ENCODE measurements at regions not wholly inside any gene's neighbourhood (a gene's known extent, or its start where the extent isn't known, plus 50 kb on each side); places are given as distances from the start of the nearest gene placed in this dataset.
A peak's percentile ranks its signal among the peaks of the same experiment; 100 is the strongest.

DNA sequence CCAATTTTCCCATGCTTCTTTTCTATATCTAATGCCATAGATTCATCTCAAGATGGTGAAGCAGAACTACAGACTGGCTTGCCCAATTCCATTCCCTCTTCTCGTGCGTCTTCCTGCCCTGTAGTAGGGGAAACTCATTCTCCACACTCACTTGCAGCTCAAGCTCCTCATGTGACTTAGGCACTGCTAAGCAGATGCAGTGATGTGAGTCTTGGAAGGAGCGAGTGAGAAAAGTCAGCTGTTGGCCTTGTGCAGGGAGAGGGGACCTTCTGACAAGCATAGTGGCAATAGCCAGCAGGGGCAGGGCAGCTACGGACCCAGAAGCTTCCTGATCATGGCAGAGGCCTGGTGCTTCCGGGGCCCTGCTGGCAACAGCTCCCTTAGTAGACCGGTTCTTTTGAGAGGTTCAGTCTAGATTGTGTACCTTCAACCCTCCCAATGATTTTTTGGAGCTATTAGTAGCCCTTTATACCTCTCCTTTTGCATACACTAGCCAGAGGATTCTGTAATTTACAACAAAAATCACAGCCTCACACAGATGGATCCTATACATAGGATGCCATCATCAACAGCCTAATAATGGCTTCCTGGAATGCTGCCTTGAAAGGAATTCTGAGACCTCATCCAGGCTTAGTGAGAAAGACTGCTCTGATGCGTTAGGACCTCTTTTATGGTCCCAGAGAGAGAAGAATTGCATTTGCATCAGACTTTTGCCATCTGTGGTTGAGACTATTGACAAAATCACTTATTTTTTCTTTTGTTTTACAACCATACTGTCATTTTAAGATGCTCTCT, 121.5 kb upstream of the RIPOR2 start:
- TF ChIP-seq, protein P1, sequence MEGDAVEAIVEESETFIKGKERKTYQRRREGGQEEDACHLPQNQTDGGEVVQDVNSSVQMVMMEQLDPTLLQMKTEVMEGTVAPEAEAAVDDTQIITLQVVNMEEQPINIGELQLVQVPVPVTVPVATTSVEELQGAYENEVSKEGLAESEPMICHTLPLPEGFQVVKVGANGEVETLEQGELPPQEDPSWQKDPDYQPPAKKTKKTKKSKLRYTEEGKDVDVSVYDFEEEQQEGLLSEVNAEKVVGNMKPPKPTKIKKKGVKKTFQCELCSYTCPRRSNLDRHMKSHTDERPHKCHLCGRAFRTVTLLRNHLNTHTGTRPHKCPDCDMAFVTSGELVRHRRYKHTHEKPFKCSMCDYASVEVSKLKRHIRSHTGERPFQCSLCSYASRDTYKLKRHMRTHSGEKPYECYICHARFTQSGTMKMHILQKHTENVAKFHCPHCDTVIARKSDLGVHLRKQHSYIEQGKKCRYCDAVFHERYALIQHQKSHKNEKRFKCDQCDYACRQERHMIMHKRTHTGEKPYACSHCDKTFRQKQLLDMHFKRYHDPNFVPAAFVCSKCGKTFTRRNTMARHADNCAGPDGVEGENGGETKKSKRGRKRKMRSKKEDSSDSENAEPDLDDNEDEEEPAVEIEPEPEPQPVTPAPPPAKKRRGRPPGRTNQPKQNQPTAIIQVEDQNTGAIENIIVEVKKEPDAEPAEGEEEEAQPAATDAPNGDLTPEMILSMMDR (IDR thresholded peaks at IDR 0.05; ENCODE audit: low read depth, low read length): no peak
- DNase-seq (ENCODE audit: extremely low read depth, low read depth): no peak

- DNase-seq (ENCODE audit: extremely low read depth, low read depth): no peak
- TF ChIP-seq, protein P1 (IDR thresholded peaks at IDR 0.05; ENCODE audit: low read depth, low read length): no peak
Observed at GRCh38 chr6:25058441-25058840, 122.7 kb upstream of the RIPOR2 start.

- TF ChIP-seq, protein P1 (IDR thresholded peaks at IDR 0.05; ENCODE audit: low read depth, low read length): no peak
- DNase-seq (ENCODE audit: extremely low read depth, low read depth): no peak
Observed at GRCh38 chr6:25058941-25059340, 123.2 kb upstream of the RIPOR2 start.

DNA sequence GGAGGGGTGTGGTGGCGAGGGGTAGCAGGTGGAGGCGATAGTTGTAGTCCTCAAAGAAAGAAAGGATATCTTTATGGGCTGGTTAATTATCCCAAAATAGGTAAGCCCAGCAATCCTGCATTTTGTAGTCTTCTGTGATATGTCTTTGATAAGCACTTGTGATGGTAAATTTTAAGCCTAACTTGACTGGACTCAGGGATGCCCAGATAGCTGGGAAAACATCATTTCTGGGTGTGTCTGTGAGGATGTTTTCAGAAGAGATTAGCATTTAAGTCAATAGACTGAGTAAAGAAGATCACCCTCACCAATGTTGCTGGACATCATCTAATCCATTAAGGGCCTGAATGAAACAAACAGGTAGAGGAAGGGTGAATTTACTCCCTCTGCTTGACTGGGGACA, 124.8 kb upstream of the RIPOR2 start:
- TF ChIP-seq, protein P1 (IDR thresholded peaks at IDR 0.05; ENCODE audit: low read depth, low read length): no peak
- DNase-seq (ENCODE audit: extremely low read depth, low read depth): no peak

- peak; percentile 27 for DNase-seq (ENCODE audit: extremely low read depth, low read depth)
- TF ChIP-seq, protein P1 (IDR thresholded peaks at IDR 0.05; ENCODE audit: low read depth, low read length): no peak
Observed at GRCh38 chr6:25061289-25061936, 125.7 kb upstream of the RIPOR2 start.

- no peak for DNase-seq (ENCODE audit: extremely low read depth, low read depth)
- TF ChIP-seq, protein P1 (IDR thresholded peaks at IDR 0.05; ENCODE audit: low read depth, low read length): no peak
Observed at GRCh38 chr6:25062070-25062811, 126.5 kb upstream of the RIPOR2 start.

DNA sequence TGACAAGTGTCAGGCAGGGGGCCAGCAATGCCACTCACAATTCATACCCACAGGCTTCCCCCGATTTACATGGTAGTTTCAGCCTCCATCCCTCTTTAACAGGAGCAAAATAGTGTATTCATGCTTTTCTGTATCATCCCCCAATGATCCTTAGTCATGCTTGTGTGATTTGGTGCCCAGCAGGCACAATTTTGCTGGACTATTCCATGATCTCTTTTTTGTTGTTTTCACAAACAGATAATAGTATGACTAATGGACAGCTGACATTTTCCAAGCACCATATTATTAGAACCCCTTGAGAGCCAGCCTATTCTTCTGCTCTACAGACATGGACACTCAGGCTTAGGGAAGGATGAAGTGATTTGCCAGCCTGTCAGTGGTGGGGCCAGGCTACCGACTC, 128.2 kb upstream of the RIPOR2 start:
- TF ChIP-seq, protein P1 (IDR thresholded peaks at IDR 0.05; ENCODE audit: low read depth, low read length): no peak
- no peak for DNase-seq (ENCODE audit: extremely low read depth, low read depth)
